IMR-90 (cell line): ENCODE measurements at regions not wholly inside any gene's neighbourhood (a gene's known extent, or its start where the extent isn't known, plus 50 kb on each side); places are given as distances from the start of the nearest gene placed in this dataset.

Source experiments
- ATAC-seq: fragments of 200-7000 bp; cut with Tn5 transposase; 2 replicates; pipeline ENCODE4 v1.9.1; 2020; ENCODE audit warnings: low read depth, mild to moderate bottlenecking, moderate library complexity
- BruUV-seq: library from RNA; stranded (reverse); fragments of 400-500 nt; replicated peaks from 2 replicates; lab custom pipeline; 2021; lab: Mats Ljungman, UMichigan
- CTCF ChIA-PET: fragments of 300-600 bp; formaldehyde crosslinking; extraction: SDS; loops from one replicate; lab custom pipeline; 2021; ENCODE audit warnings: antibody characterized with exemption; lab: Yijun Ruan, JAX
- POLR2A ChIA-PET: fragments of 300-600 bp; sonication (Branson Sonifier 250); formaldehyde crosslinking; loops from one replicate; lab custom pipeline; 2022; ENCODE audit warnings: antibody characterized with exemption; ENCODE audit not compliant: unreplicated experiment; lab: Charles Lee
- DNase-seq: peaks from one replicate; pipeline ENCODE4 v3.0.0; 2013
- H2AFZ ChIP-seq: replicated peaks from 2 replicates; pipeline ENCODE3; 2013; ENCODE audit warnings: low read length, mild to moderate bottlenecking; ENCODE audit not compliant: poor library complexity
- H2AK5ac ChIP-seq: 2 replicates; pipeline ENCODE4 v1.6.1; 2013; ENCODE audit warnings: low read depth, low read length, inconsistent platforms
- H2AK9ac ChIP-seq: replicated peaks from 2 replicates; pipeline ENCODE3; 2013; ENCODE audit warnings: mild to moderate bottlenecking, low read depth, low read length, moderate library complexity; ENCODE audit not compliant: poor library complexity
- H2BK120ac ChIP-seq: 2 replicates; pipeline ENCODE4 v1.6.1; 2013; ENCODE audit warnings: low read depth, low read length, inconsistent platforms
- H2BK15ac ChIP-seq: 3 replicates; pipeline ENCODE4 v1.6.1; 2013; ENCODE audit warnings: low read depth, low read length, inconsistent platforms
- H2BK20ac ChIP-seq: 2 replicates; pipeline ENCODE4 v1.6.1; 2013; ENCODE audit warnings: low read depth, mild to moderate bottlenecking, inconsistent platforms, low read length, moderate library complexity
- H2BK5ac ChIP-seq: 2 replicates; pipeline ENCODE4 v1.6.1; 2013; ENCODE audit warnings: mild to moderate bottlenecking, low read depth, low read length, inconsistent platforms; ENCODE audit not compliant: poor library complexity, severe bottlenecking
- H3K14ac ChIP-seq: replicated peaks from 2 replicates; pipeline ENCODE4 v1.6.1; 2013; ENCODE audit warnings: low read depth, low read length, inconsistent platforms
- H3K18ac ChIP-seq: 2 replicates; pipeline ENCODE4 v1.6.1; 2013; ENCODE audit warnings: low read depth, low read length, control low read depth
- H3K23ac ChIP-seq: 2 replicates; pipeline ENCODE4 v1.6.1; 2013; ENCODE audit warnings: low read depth, low read length, inconsistent platforms
- H3K27ac ChIP-seq: 2 replicates; pipeline ENCODE4 v1.5.1; 2013; ENCODE audit warnings: mild to moderate bottlenecking, control low read depth, low read length; ENCODE audit not compliant: insufficient read depth
- H3K27me3 ChIP-seq: 2 replicates; pipeline ENCODE4 v1.6.1; 2013; ENCODE audit warnings: low read length; ENCODE audit not compliant: control insufficient read depth, insufficient read depth
- H3K36me3 ChIP-seq: 2 replicates; pipeline ENCODE4 v1.6.1; 2013; ENCODE audit warnings: low read length, mixed read lengths; ENCODE audit not compliant: control insufficient read depth, insufficient read depth
- H3K4ac ChIP-seq: 2 replicates; pipeline ENCODE4 v1.6.1; 2013; ENCODE audit warnings: low read depth, low read length, inconsistent platforms
- H3K4me1 ChIP-seq: 2 replicates; pipeline ENCODE4 v1.6.1; 2013; ENCODE audit warnings: low read length, mixed read lengths; ENCODE audit not compliant: control insufficient read depth, insufficient read depth
- H3K4me2 ChIP-seq: 2 replicates; pipeline ENCODE4 v1.6.1; 2013; ENCODE audit warnings: low read depth, mild to moderate bottlenecking, control low read depth, low read length, moderate library complexity
- H3K4me3 ChIP-seq: 2 replicates; pipeline ENCODE4 v1.5.1; 2013; ENCODE audit warnings: low read depth, mild to moderate bottlenecking, control low read depth, low read length, moderate library complexity; ENCODE audit not compliant: insufficient read depth
- H3K56ac ChIP-seq: 2 replicates; pipeline ENCODE4 v1.6.1; 2013; ENCODE audit warnings: low read length, inconsistent platforms; ENCODE audit not compliant: insufficient read depth; ENCODE audit errors: extremely low read depth
- H3K79me1 ChIP-seq, 2 experiments: 2 replicates each; pipeline ENCODE4 v1.6.1; 2013; ENCODE audit warnings: low read length in 2 of 2, inconsistent platforms in 1 of 2, low read depth in 1 of 2
- H3K9ac ChIP-seq: 2 replicates; pipeline ENCODE4 v1.6.1; 2013; ENCODE audit warnings: low read depth, low read length, control low read depth
- H3K9me1 ChIP-seq: 2 replicates; pipeline ENCODE4 v1.6.1; 2013; ENCODE audit warnings: low read length, inconsistent platforms; ENCODE audit not compliant: insufficient read depth
- H3K9me3 ChIP-seq: 2 replicates; pipeline ENCODE4 v1.6.1; 2013; ENCODE audit warnings: low read length; ENCODE audit not compliant: control insufficient read depth, insufficient read depth
- H4K20me1 ChIP-seq: 2 replicates; pipeline ENCODE4 v1.6.1; 2013; ENCODE audit warnings: low read length, inconsistent platforms; ENCODE audit not compliant: insufficient read depth
- H4K5ac ChIP-seq: 2 replicates; pipeline ENCODE4 v1.6.1; 2013; ENCODE audit warnings: mild to moderate bottlenecking, low read depth, low read length, control low read depth
- H4K8ac ChIP-seq, 2 experiments: 2 replicates each; pipeline ENCODE4 v1.6.1; 2013; ENCODE audit warnings: low read depth in 2 of 2, low read length in 2 of 2, control low read depth in 1 of 2, inconsistent platforms in 1 of 2
- H4K91ac ChIP-seq: 2 replicates; pipeline ENCODE4 v1.6.1; 2013; ENCODE audit warnings: low read depth, low read length, inconsistent platforms; ENCODE audit not compliant: insufficient read depth
- CEBPB ChIP-seq: IDR thresholded peaks from 2 replicates; pipeline ENCODE4 v1.6.1; 2012; ENCODE audit warnings: low read depth, low read length, improper control_type of control experiment
- CHD1 ChIP-seq: IDR thresholded peaks from 2 replicates; pipeline ENCODE4 v1.6.1; 2012; ENCODE audit warnings: low read depth, low read length, improper control_type of control experiment
- CTCF ChIP-seq: conservative IDR thresholded peaks from 2 replicates; pipeline ENCODE4 v1.5.1; 2012; ENCODE audit warnings: mild to moderate bottlenecking, low read depth, low read length, improper control_type of control experiment
- ELK1 ChIP-seq: fragments of 150-350 bp; IDR thresholded peaks from 2 replicates; pipeline ENCODE4 v1.6.1; 2016; ENCODE audit warnings: low read depth, mild to moderate bottlenecking, low read length, moderate library complexity, borderline replicate concordance
- MAFK ChIP-seq: IDR thresholded peaks from 2 replicates; pipeline ENCODE4 v1.6.1; 2012; ENCODE audit warnings: low read depth, low read length, improper control_type of control experiment
- MAZ ChIP-seq: IDR thresholded peaks from 2 replicates; pipeline ENCODE4 v1.6.1; 2012; ENCODE audit warnings: low read depth, mild to moderate bottlenecking, low read length, improper control_type of control experiment, moderate library complexity, borderline replicate concordance
- MXI1 ChIP-seq: IDR thresholded peaks from 2 replicates; pipeline ENCODE4 v1.6.1; 2012; ENCODE audit warnings: low read depth, mild to moderate bottlenecking, low read length, moderate library complexity, borderline replicate concordance
- NFE2L2 ChIP-seq: fragments of 150-350 bp; IDR thresholded peaks from 2 replicates; pipeline ENCODE4 v1.6.1; 2016; ENCODE audit warnings: low read depth, mild to moderate bottlenecking, low read length
- RAD21 ChIP-seq: IDR thresholded peaks from 2 replicates; pipeline ENCODE4 v1.6.1; 2012; ENCODE audit warnings: low read length, improper control_type of control experiment
- RCOR1 ChIP-seq: IDR thresholded peaks from 2 replicates; pipeline ENCODE4 v1.6.1; 2012; ENCODE audit warnings: mild to moderate bottlenecking, low read length, improper control_type of control experiment; ENCODE audit not compliant: insufficient replicate concordance
- SMC3 ChIP-seq: fragments of 150-350 bp; IDR thresholded peaks from 2 replicates; pipeline ENCODE4 v1.6.1; 2016; ENCODE audit warnings: low read depth, mild to moderate bottlenecking, antibody characterized with exemption, low read length, moderate library complexity
- WGBS, 2 experiments: methylation state at CpG; one replicate each; pipeline versions ENCODE4 v1.1.5 to v1.1.7; 2013; ENCODE audit warnings: missing lambda C conversion rate in 2 of 2; ENCODE audit not compliant: insufficient read length in 1 of 2; ENCODE audit errors: extremely low coverage in 2 of 2; 5-methylcytosine and 5-hydroxymethylcytosine counted together
- dilution Hi-C: fragments of 300-500 bp; cut with HindIII; formaldehyde crosslinking; loops from one replicate; pipeline ENCODE4 v1.14.3; 2018; ENCODE audit warnings: low sequenced_read_pairs; ENCODE audit not compliant: unreplicated experiment
- in situ Hi-C: fragments of 300-500 bp; cut with MboI; formaldehyde crosslinking; loops from 3 replicates; pipeline ENCODE4 v1.14.3; 2019; ENCODE audit warnings: low sequenced_read_pairs, inconsistent platforms, mixed read lengths
- intact Hi-C: fragments of 100-400 bp; cut with micrococcal nuclease; formaldehyde crosslinking; loops from 2 replicates; pipeline ENCODE4 v1.10.0; 2022
- TF ChIP-seq, protein P1 (sequence below): fragments of 150-350 bp; IDR thresholded peaks from 2 replicates; pipeline ENCODE4 v1.6.1; 2017; ENCODE audit warnings: mild to moderate bottlenecking, antibody characterized with exemption, low read length, low read depth

DNA sequence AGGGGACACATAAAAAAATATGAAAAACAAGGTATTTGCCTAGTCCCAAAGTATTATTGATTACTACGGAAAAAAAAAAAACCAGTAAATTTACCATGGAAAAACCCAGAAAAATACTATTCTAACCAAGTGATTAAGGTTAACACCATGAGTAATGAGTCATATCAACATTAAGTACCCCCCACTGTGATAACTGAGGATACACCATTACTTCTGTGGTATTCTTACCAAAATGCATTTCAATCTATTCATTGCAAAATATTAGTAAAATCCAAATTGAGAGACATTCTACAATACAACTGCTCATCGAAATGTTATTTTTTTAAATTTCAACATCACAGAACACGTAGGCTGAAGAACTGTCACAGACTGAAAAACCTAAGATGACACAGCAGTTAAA, 669.8 kb downstream of the ZEB2 start:
- H3K56ac ChIP-seq: no peak overlapping the region
- H4K20me1 ChIP-seq: no peaks in the 10 kb centered on the region
- DNase-seq (no peak), ATAC-seq (no peak)
- no peak overlapping the region for H4K5ac ChIP-seq
- H3K9me3 ChIP-seq: no peaks in the 10 kb centered on the region
- no peak overlapping the region for H3K9ac ChIP-seq
- H3K4me1 ChIP-seq: no peaks in the 10 kb centered on the region
- no peak overlapping the region for H3K14ac ChIP-seq
- no peak overlapping the region for H4K91ac ChIP-seq
- no peaks in the 10 kb centered on the region for H3K79me1 ChIP-seq
- no peak overlapping the region for H2BK120ac ChIP-seq
- no TSS peak for BruUV-seq
- H2AFZ ChIP-seq: no peak overlapping the region
- intact Hi-C loops: no loop called here
- H3K36me3 ChIP-seq: no peaks in the 10 kb centered on the region
- H4K8ac ChIP-seq: no peak overlapping the region
- H3K4me3 ChIP-seq: no peak overlapping the region
- H3K18ac ChIP-seq: no peak overlapping the region
- no peak for TF ChIP-seq CEBPB
- no peak for TF ChIP-seq MAZ
- TF ChIP-seq CTCF: no peak
- TF ChIP-seq MAFK: no peak
- TF ChIP-seq RAD21: no peak
- no peak for TF ChIP-seq SMC3
- TF ChIP-seq, protein P1, sequence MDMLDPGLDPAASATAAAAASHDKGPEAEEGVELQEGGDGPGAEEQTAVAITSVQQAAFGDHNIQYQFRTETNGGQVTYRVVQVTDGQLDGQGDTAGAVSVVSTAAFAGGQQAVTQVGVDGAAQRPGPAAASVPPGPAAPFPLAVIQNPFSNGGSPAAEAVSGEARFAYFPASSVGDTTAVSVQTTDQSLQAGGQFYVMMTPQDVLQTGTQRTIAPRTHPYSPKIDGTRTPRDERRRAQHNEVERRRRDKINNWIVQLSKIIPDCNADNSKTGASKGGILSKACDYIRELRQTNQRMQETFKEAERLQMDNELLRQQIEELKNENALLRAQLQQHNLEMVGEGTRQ: no peak
- TF ChIP-seq CHD1: no peak
- no peak for TF ChIP-seq ELK1
- TF ChIP-seq MXI1: no peak
- TF ChIP-seq NFE2L2: no peak
- TF ChIP-seq RCOR1: no peak
- no peak overlapping the region for H2AK9ac ChIP-seq
- H3K4me2 ChIP-seq: no peak overlapping the region
- H2BK20ac ChIP-seq: no peak overlapping the region
- in situ Hi-C loops: no loop called here
- H3K9me1 ChIP-seq: 0 out of 2 replicates have a peak, but pooled peaks cover 3% of the 10 kb centered on the region
- no peak overlapping the region for H2AK5ac ChIP-seq
- H3K23ac ChIP-seq: no peak overlapping the region
- dilution Hi-C loops: no loop called here
- no peak overlapping the region for H2BK15ac ChIP-seq
- H3K4ac ChIP-seq: no peak overlapping the region
- no CpG with 5 or more reads among the region's 3 CpGs for WGBS, 2 experiments
- ChIA-PET CTCF (interaction anchor here (0.5 kb wide), 1 partner anchor 12 kb away, joined by 3 read pairs; no protein-coding TSS in a partner anchor), POLR2A (no interaction called here)
- H3K27me3 ChIP-seq: no peaks in the 10 kb centered on the region
- H3K27ac ChIP-seq: no peak overlapping the region
- H2BK5ac ChIP-seq: no peak overlapping the region
